ENCODE measurements at regions not wholly inside any gene's neighbourhood (a gene's known extent, or its start where the extent isn't known, plus 50 kb on each side); places are given as distances from the start of the nearest gene placed in this dataset.

- no peak for TF ChIP-seq HOXA7 (CRISPR knock-in tag; IDR thresholded peaks at IDR 0.05)
- no peak for TF ChIP-seq SIX4 (CRISPR knock-in tag; IDR thresholded peaks at IDR 0.05)
- peak; percentile 42; the same call in 1 of the 2 replicates for TF ChIP-seq BCL6 (CRISPR knock-in tag; IDR thresholded peaks at IDR 0.05)
- no peak for TF ChIP-seq ZUFSP (CRISPR knock-in tag; IDR thresholded peaks at IDR 0.05; ENCODE audit: borderline replicate concordance)
- TF ChIP-seq AFF4 (CRISPR knock-in tag; IDR thresholded peaks at IDR 0.05), result peak; percentile 72; the same call in 1 of the 2 replicates
- peak; percentile 59 for TF ChIP-seq POLR2G (IDR thresholded peaks at IDR 0.05; ENCODE audit: low read depth, low read length)
- TF ChIP-seq GTF2F1 (IDR thresholded peaks at IDR 0.05; ENCODE audit: low read length), result no peak
- no peak; the same call in 1 of the 2 replicates for TF ChIP-seq ZNF205 (CRISPR knock-in tag; IDR thresholded peaks at IDR 0.05)
- TF ChIP-seq SRSF1 (optimal IDR thresholded peaks at IDR 0.05; ENCODE audit: low read depth, low read length), result peak; percentile 16
- 0 out of 2 replicates have a peak, but pooled peaks have one; percentile 36 for TF ChIP-seq ZNF317 (CRISPR knock-in tag; IDR thresholded peaks at IDR 0.05)
- no peak for TF ChIP-seq ATRX (CRISPR knock-in tag; IDR thresholded peaks at IDR 0.05; ENCODE audit: borderline replicate concordance)
- TF ChIP-seq KLF16 (CRISPR knock-in tag; IDR thresholded peaks at IDR 0.05), result no peak
- TF ChIP-seq BATF2 (CRISPR knock-in tag; IDR thresholded peaks at IDR 0.05), result peak; percentile 81; the same call in 1 of the 2 replicates
- TF ChIP-seq HNF4G (IDR thresholded peaks at IDR 0.05; ENCODE audit: borderline replicate concordance, low read depth, low read length), result no peak
- 0 out of 2 replicates have a peak, but pooled peaks have one; percentile 18 for TF ChIP-seq HNF4G (CRISPR knock-in tag; IDR thresholded peaks at IDR 0.05; ENCODE audit: borderline replicate concordance, low read depth)
Observed at GRCh38 chrX:40175511-40176350, 78.0 kb upstream of the BCOR start (continued).

All from HepG2 (cell line).